AG09319 (cell line): ENCODE measurements at regions not wholly inside any gene's neighbourhood (a gene's known extent, or its start where the extent isn't known, plus 50 kb on each side); places are given as distances from the start of the nearest gene placed in this dataset.

Experiments used
- DNase-seq: peaks from one replicate; pipeline ENCODE4 v3.0.0-alpha.2; 2010; ENCODE audit warnings: low read depth; ENCODE audit errors: extremely low read depth
- CTCF ChIP-seq: IDR thresholded peaks from 2 replicates; pipeline ENCODE4 v1.5.1; 2011; ENCODE audit warnings: low read depth, mild to moderate bottlenecking, inconsistent platforms, low read length, moderate library complexity

- no peak for DNase-seq
- no peak for TF ChIP-seq CTCF
These were observed 137.9 kb downstream of the PDCD6IP start for GRCh38 chr3:33936171-33936920.

GRCh38 chr3:33936921-33937525 is 138.6 kb downstream of the PDCD6IP start:
- no peak for TF ChIP-seq CTCF
- DNase-seq = no peak

- no peak for TF ChIP-seq CTCF
- no peak for DNase-seq
These were observed 139.2 kb downstream of the PDCD6IP start for GRCh38 chr3:33937628-33938027.

GRCh38 chr3:33940149-33940548 is 141.7 kb downstream of the PDCD6IP start:
- TF ChIP-seq CTCF = no peak

GRCh38 chr3:33940736-33941135 is 142.3 kb downstream of the PDCD6IP start:
- no peak for DNase-seq
- no peak for TF ChIP-seq CTCF

More at GRCh38 chr3:33940149-33940548, 141.7 kb downstream of the PDCD6IP start:
- DNase-seq = no peak

GRCh38 chr3:33941804-33942203 is 143.4 kb downstream of the PDCD6IP start:
- no peak for TF ChIP-seq CTCF

GRCh38 chr3:33942483-33943150 is 144.2 kb downstream of the PDCD6IP start:
- no peak for TF ChIP-seq CTCF
- no peak for DNase-seq

More at GRCh38 chr3:33941804-33942203, 143.4 kb downstream of the PDCD6IP start:
- DNase-seq = no peak
